A673 (cell line): ENCODE measurements at regions not wholly inside any gene's neighbourhood (a gene's known extent, or its start where the extent isn't known, plus 50 kb on each side); places are given as distances from the start of the nearest gene placed in this dataset.

Source experiments
- EZH2 ChIP-seq: fragments of 200-600 bp; sonication (generic); IDR thresholded peaks from 2 replicates; pipeline ENCODE4 v1.6.1; 2017; ENCODE audit warnings: borderline replicate concordance, low read depth, mild to moderate bottlenecking, mixed read lengths, antibody characterized with exemption, low read length; ENCODE audit not compliant: poor library complexity, severe bottlenecking
- TF ChIP-seq, protein P1 (sequence below): fragments of 300-800, 200-600 bp; sonication (generic); conservative IDR thresholded peaks from 2 replicates; pipeline ENCODE4 v1.5.1; 2017; ENCODE audit warnings: low read depth, mild to moderate bottlenecking, antibody characterized with exemption, low read length, moderate library complexity, mixed read lengths

GRCh38 chr5:8848997-8849594 lies 696.8 kb downstream of the SEMA5A start:
- TF ChIP-seq, protein P1, sequence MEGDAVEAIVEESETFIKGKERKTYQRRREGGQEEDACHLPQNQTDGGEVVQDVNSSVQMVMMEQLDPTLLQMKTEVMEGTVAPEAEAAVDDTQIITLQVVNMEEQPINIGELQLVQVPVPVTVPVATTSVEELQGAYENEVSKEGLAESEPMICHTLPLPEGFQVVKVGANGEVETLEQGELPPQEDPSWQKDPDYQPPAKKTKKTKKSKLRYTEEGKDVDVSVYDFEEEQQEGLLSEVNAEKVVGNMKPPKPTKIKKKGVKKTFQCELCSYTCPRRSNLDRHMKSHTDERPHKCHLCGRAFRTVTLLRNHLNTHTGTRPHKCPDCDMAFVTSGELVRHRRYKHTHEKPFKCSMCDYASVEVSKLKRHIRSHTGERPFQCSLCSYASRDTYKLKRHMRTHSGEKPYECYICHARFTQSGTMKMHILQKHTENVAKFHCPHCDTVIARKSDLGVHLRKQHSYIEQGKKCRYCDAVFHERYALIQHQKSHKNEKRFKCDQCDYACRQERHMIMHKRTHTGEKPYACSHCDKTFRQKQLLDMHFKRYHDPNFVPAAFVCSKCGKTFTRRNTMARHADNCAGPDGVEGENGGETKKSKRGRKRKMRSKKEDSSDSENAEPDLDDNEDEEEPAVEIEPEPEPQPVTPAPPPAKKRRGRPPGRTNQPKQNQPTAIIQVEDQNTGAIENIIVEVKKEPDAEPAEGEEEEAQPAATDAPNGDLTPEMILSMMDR = no peak
- no peak for TF ChIP-seq EZH2
